PC-9 (cell line): ENCODE measurements at regions not wholly inside any gene's neighbourhood (a gene's known extent, or its start where the extent isn't known, plus 50 kb on each side); places are given as distances from the start of the nearest gene placed in this dataset.
"Not testable (repeated sequence)": the region's sequence is repeated elsewhere in the genome, so short reads cannot be mapped to it uniquely, and the experiment has no call there.

Experiments
- BruUV-seq: library from RNA; stranded (reverse); fragments of 400-500 nt; replicated peaks from 2 replicates; lab custom pipeline; 2021; lab: Mats Ljungman, UMichigan
- CTCF ChIA-PET: fragments of 300-600 bp; sonication (Branson Sonifier 250); formaldehyde crosslinking; loops from one replicate; lab custom pipeline; 2022; ENCODE audit warnings: antibody characterized with exemption; lab: Charles Lee
- POLR2A ChIA-PET: fragments of 300-600 bp; sonication (Branson Sonifier 250); formaldehyde crosslinking; loops from one replicate; lab custom pipeline; 2022; ENCODE audit warnings: antibody characterized with exemption; ENCODE audit not compliant: unreplicated experiment; lab: Charles Lee
- DNase-seq, 2 experiments: peaks; one replicate each; pipeline versions ENCODE4 v3.0.0 to v3.0.0-alpha.2; 2015 to 2022; ENCODE audit warnings: mixed read lengths in 1 of 2
- H2AFZ ChIP-seq: fragments of 200-600 bp; sonication (generic); 2 replicates; pipeline ENCODE4 v1.8.1; 2017; ENCODE audit warnings: antibody characterized with exemption
- H3F3A ChIP-seq: fragments of 200-600 bp; sonication (generic); 2 replicates; pipeline ENCODE4 v1.8.1; 2017; ENCODE audit warnings: antibody characterized with exemption, mild to moderate bottlenecking, low read depth; ENCODE audit not compliant: insufficient read depth
- H3K27ac ChIP-seq: fragments of 200-600 bp; sonication (generic); 2 replicates; pipeline ENCODE4 v1.6.1; 2016; ENCODE audit warnings: mixed run types
- H3K27me3 ChIP-seq: fragments of 200-600 bp; sonication (generic); 2 replicates; pipeline ENCODE4 v1.6.1; 2016; ENCODE audit warnings: low read depth, mixed run types; ENCODE audit not compliant: insufficient read depth
- H3K36me3 ChIP-seq: fragments of 200-600 bp; sonication (generic); 2 replicates; pipeline ENCODE4 v1.6.1; 2016; ENCODE audit warnings: low read depth, mixed run types
- H3K4me1 ChIP-seq: fragments of 200-600 bp; sonication (generic); replicated peaks from 2 replicates; pipeline ENCODE4 v1.6.1; 2016; ENCODE audit warnings: mixed run types; ENCODE audit not compliant: insufficient read depth
- H3K4me2 ChIP-seq: fragments of 200-600 bp; sonication (generic); 2 replicates; pipeline ENCODE4 v1.6.1; 2017; ENCODE audit warnings: mixed run types
- H3K4me3 ChIP-seq: fragments of 200-600 bp; sonication (generic); 2 replicates; pipeline ENCODE4 v1.6.1; 2016; ENCODE audit warnings: mixed run types
- H3K79me2 ChIP-seq: fragments of 200-600 bp; sonication (generic); 2 replicates; pipeline ENCODE4 v1.6.1; 2017; ENCODE audit warnings: low read depth, mixed run types
- H3K9me2 ChIP-seq: fragments of 200-600 bp; sonication (generic); 2 replicates; pipeline ENCODE4 v1.8.1; 2017; ENCODE audit warnings: mild to moderate bottlenecking; ENCODE audit not compliant: insufficient read depth
- H3K9me3 ChIP-seq: fragments of 200-600 bp; sonication (generic); 2 replicates; pipeline ENCODE4 v1.8.1; 2016; ENCODE audit warnings: low read depth; ENCODE audit not compliant: insufficient read depth
- H4K20me1 ChIP-seq: fragments of 200-600 bp; sonication (generic); 2 replicates; pipeline ENCODE4 v1.8.1; 2017; ENCODE audit not compliant: insufficient read depth
- CTCF ChIP-seq: fragments of 200-600 bp; sonication (generic); conservative IDR thresholded peaks from 2 replicates; pipeline ENCODE4 v1.6.1; 2017; ENCODE audit warnings: mixed run types, antibody characterized with exemption, mild to moderate bottlenecking, moderate library complexity
- EZH2 ChIP-seq: fragments of 200-600 bp; sonication (generic); IDR thresholded peaks from 2 replicates; pipeline ENCODE4 v1.8.0; 2017; ENCODE audit warnings: antibody characterized with exemption, low read depth
- intact Hi-C: fragments of 100-400 bp; cut with micrococcal nuclease; formaldehyde crosslinking; loops from one replicate; pipeline ENCODE4 v1.10.0; 2022; ENCODE audit not compliant: unreplicated experiment

- no peak overlapping the region for H3K4me2 ChIP-seq
- BruUV-seq: no TSS peak
- no peaks in the 10 kb centered on the region for H3F3A ChIP-seq
- no peaks in the 10 kb centered on the region for H3K79me2 ChIP-seq
- H3K36me3 ChIP-seq: no peaks in the 10 kb centered on the region
- H3K27me3 ChIP-seq: no peaks in the 10 kb centered on the region
- no peak overlapping the region for H3K27ac ChIP-seq
- CTCF ChIA-PET: no interaction called here
- H2AFZ ChIP-seq: no peak overlapping the region
- H3K4me3 ChIP-seq: no peak overlapping the region
- TF ChIP-seq CTCF (no peak), EZH2 (no peak)
- POLR2A ChIA-PET: no interaction called here
- H4K20me1 ChIP-seq: no peaks in the 10 kb centered on the region
- intact Hi-C loops: no loop called here
- H3K9me3 ChIP-seq: no peaks in the 10 kb centered on the region
- H3K4me1 ChIP-seq: no peaks in the 10 kb centered on the region
- DNase-seq: no peak
- H3K9me2 ChIP-seq: no peaks in the 10 kb centered on the region
Measured at GRCh38 chr14:37753459-37753858, 158.0 kb downstream of the TTC6 start.

GRCh38 chr14:37760275-37760674 lies 164.8 kb downstream of the TTC6 start:
- H3K27me3 ChIP-seq, H3K9me3 ChIP-seq, H3K9me2 ChIP-seq, H3K4me2 ChIP-seq, DNase-seq, H4K20me1 ChIP-seq, H3K4me1 ChIP-seq, BruUV-seq, POLR2A ChIA-PET, H2AFZ ChIP-seq, H3K79me2 ChIP-seq, H3K27ac ChIP-seq, H3F3A ChIP-seq, H3K36me3 ChIP-seq, intact Hi-C loops, H3K4me3 ChIP-seq, CTCF ChIA-PET: not testable (repeated sequence)

GRCh38 chr14:37763266-37763665 lies 167.8 kb downstream of the TTC6 start:
- DNase-seq: no peak
- Histone ChIP-seq H3K4me3 (no peak overlapping the region), H4K20me1 (no peaks in the 10 kb centered on the region), H3K4me1 (no peaks in the 10 kb centered on the region), H3K79me2 (no peaks in the 10 kb centered on the region), H3K36me3 (no peaks in the 10 kb centered on the region), H2AFZ (no peak overlapping the region), H3F3A (no peaks in the 10 kb centered on the region), H3K27ac (no peak overlapping the region), H3K9me3 (no peaks in the 10 kb centered on the region), H3K9me2 (no peaks in the 10 kb centered on the region), H3K27me3 (no peaks in the 10 kb centered on the region), H3K4me2 (no peak overlapping the region)
- ChIA-PET POLR2A (no interaction called here), CTCF (no interaction called here)
- TF ChIP-seq EZH2 (no peak), CTCF (no peak)
- no TSS peak for BruUV-seq
- intact Hi-C loops: no loop called here

GRCh38 chr14:37772283-37772682 lies 176.9 kb downstream of the TTC6 start:
- H3K79me2 ChIP-seq, H3K9me2 ChIP-seq, intact Hi-C loops, H3K4me1 ChIP-seq, H3K9me3 ChIP-seq, H3K36me3 ChIP-seq, H3K27me3 ChIP-seq, H3K4me3 ChIP-seq, H3K4me2 ChIP-seq, H3F3A ChIP-seq, BruUV-seq, CTCF ChIA-PET, H4K20me1 ChIP-seq, DNase-seq, H2AFZ ChIP-seq, H3K27ac ChIP-seq, POLR2A ChIA-PET: not testable (repeated sequence)
